ENCODE measurements at regions not wholly inside any gene's neighbourhood (a gene's known extent, or its start where the extent isn't known, plus 50 kb on each side); places are given as distances from the start of the nearest gene placed in this dataset.

DNA sequence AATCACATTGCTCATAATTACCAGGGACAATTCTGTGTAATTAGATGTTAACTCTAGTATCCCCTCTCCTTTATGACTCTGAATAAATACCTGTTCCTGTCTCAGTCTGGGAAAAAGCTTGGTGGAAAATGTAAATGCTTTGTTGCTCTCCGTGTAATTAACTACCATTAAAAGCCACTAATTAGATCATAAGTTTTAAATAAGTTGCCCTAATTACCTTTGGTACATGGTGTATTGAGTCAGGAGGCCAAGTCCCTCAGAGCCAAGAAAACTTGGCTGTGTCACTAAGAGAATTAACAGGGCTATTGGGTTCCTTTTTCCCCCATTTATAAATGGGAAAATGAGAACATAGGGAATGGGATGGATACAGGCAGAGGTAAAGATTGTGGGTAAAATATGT is 617.6 kb downstream of the TLR4 start:
- no peak for DNase-seq

DNA sequence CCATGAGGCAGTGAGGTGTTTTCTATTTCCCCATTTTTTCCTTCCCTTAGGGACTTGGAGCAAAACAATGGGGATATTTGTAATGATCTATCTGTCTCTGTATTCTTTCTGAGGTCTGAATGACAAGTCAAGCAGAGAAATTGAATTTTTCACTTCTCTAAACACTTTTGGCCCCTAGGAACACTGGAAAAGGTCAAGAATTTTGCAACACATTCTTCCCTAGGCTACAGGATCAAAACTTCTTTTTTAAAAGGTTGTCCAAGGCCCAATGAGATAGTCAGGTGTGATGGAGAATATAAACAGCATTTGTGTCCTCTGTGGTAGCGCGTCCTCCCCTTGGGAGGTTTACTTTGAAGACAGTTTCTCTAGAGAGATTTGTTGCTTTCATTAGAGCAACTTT is 620.5 kb downstream of the TLR4 start:
- no peak for DNase-seq

DNA sequence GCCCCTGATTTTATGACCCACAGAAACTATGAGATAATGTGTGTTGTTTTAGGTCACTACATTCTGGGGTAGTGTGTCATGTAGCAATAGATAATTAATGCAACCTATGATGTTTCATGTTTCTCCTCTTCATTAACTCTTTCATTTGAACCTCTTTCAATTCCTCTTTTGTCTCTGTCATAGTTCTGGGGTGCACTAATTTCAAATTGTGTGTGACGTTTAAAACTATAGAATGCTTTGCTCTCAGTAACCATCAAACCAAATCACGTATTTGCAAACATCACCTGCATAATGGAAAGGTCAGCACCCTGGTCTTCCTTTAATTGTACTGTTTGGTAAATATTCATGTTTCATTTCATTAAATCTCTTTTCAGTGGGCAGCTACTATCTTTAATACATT is 621.6 kb downstream of the TLR4 start:
- DNase-seq = no peak

DNA sequence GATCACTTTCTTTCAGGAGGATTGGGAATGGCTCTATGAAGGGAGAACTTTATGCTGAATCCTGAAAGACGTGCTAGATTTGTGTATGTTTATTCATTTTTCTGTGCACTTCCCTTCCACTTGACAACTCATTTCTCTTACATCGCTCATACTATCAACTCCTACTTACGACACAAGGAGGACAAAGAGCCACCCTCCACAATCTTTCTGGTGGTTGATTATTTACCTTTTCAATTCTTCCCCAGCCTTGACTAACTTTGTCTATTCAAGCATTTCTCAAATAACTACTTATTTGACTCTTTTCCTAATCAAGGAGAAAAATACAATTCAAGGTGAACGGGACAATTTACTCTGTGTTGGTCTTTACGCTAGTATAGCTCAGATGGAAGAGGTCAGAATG is 622.1 kb downstream of the TLR4 start:
- no peak for DNase-seq

DNA sequence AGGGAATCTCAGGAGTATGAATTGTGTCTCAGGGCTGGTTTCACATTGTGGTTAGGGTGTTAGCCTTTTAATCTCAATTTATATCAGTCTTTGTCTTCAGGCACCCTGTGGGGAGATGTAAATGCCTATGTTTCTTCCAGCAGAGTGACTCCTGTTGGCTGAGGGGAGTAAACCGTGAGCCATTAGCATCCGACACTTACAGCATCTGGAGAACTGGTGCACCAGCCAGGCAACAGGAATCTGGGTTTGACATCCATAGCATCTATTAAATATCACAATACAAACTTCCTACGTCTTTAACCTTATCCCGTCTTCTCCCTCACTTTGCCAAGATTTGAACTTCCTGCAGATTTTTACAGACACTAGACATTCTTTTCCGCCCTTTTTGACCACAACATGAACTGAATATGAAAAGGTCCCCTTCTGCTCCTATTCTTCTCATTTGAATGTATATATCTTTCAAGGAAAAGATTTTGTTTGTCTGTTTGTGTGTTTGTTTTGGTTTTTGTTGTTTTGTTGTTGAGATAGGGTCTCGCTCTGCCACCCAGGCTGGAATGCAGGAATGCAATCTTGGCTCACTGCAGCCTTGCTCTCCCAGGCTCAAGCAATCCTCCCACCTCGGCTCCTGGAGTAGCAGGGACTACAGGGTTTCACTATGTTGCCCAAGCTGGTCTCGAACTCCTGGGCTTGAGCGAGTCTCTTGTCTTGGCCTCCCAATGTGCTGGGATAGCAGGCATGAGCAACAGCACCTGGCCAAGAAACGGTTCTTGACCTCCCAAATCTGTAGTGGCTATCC is 626.2 kb downstream of the TLR4 start:
- DNase-seq = no peak

DNA sequence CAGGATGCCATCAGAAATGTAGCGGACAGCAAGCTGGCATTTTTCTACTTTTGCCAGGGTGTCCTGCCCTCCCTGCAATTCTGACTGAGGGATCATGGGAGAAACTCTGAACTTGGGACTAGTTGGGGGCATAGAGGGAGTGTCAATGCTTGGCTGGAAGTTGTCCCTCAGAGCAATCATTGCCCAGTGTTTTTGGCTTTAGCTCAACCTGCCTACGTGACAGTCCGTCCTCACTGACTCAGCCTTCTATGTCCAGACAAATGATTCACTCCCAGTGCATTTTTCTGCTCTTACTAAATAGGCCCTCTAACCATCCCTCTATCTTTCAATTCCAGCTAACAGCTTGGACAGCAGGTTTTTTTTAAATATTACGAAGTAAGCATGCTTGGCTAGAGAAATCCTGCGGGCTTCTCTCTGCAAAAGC is 627.4 kb downstream of the TLR4 start:
- no peak for DNase-seq

DNA sequence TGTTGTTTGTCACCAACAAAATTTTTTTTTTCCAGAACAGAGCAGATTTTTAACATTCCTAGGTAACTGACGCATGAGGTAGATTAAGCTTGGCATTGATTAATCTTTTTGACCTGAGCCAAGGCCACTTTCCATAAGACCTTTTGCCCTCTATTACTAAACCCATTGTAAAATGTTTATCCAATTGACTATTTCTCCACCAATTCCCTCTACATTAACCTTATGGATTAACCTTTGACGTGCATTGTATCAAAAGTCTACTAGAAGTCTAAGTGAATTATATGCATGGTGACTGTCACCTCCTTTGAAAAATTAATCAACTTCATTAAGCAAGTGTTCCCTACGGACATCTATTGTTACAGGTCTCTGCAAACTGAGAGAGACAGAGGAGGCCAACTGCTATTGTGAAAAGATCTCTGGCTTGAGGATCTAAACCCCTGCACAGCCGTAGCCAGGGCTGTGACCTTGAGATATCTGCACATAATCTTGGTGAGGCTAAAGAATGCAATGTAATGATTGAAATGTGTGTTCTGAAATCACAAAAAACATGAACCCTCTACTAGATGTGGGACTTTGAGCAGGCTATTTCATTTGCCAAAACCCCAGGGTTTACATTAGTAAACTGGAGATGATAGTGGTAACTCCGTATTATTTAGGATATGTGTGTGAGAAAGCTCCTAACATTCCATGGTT is 632.2 kb downstream of the TLR4 start:
- DNase-seq = no peak

DNA sequence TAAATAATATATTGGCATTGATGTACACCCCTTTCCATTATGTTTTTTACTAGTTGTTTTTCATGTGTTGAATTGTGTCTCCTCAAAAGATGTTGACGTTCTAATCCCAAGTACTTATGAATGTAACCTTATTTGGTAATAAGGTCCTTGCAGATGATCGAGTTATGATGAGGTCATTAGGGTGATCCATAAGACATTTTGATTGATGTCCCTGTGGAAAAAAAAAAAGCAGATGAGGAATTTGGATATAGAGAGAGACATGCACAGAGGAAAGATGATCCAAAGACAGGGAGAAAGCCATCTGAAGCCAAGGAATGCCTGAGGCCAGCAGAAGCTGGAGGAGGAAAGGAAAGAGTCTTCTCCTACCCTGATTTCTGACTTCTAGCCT is 632.7 kb downstream of the TLR4 start:
- DNase-seq = no peak

DNA sequence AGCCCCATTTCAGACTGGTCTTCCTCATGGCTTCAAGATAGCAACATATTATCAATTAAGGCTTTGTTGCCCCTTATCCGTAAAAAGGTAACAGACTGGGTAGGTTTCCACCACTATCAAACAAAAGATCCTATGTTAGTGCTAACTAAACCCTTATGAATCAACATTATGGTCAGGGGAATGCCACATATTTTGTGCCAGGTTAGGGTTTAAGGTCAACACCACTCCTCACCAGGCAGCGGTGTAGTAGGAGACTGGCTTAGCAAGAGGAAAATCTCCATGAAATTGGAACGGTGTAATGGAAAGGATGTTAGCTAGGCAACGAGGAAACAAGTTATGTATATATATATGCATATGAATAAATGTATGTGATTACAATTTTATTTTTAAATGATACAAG is 655.8 kb downstream of the TLR4 start:
- DNase-seq = no peak

DNA sequence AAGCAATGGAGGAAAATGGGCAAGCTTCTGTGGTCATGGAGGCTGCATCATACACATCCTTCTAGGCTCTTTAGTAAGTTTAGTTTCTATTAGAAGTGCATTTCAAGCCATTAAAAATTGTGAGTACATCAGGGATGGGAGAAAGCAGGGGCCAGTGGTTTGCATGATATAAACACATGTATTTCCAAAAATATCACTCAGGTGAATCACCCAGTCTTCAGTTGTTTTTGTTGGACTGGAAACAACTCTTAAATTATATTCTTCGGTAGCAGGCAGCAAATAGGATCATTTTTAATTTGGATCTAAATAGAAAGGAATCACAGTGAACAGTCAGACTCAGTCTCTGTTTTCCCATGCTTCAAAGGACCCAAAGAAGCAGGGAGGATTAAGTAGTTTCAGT is 657.9 kb downstream of the TLR4 start:
- no peak for DNase-seq

DNA sequence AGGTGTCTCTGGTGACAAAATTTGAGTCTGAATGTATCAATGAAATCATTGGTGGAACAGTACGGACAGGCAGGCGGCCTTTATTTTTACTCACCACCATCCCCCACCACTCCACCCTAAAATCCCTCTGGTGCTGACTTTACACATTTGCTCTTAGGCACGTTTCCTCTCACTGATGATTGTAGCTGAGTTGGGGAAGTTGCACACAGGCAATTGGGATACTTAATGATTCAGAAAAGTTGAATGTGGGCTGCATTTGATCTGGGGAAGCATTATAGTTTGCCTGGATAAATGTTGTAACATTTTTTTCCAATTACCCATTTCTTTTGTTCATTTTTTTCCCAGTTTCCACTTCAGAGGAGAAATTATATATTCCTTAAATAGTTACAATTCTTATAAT is 658.4 kb downstream of the TLR4 start:
- DNase-seq = no peak

DNA sequence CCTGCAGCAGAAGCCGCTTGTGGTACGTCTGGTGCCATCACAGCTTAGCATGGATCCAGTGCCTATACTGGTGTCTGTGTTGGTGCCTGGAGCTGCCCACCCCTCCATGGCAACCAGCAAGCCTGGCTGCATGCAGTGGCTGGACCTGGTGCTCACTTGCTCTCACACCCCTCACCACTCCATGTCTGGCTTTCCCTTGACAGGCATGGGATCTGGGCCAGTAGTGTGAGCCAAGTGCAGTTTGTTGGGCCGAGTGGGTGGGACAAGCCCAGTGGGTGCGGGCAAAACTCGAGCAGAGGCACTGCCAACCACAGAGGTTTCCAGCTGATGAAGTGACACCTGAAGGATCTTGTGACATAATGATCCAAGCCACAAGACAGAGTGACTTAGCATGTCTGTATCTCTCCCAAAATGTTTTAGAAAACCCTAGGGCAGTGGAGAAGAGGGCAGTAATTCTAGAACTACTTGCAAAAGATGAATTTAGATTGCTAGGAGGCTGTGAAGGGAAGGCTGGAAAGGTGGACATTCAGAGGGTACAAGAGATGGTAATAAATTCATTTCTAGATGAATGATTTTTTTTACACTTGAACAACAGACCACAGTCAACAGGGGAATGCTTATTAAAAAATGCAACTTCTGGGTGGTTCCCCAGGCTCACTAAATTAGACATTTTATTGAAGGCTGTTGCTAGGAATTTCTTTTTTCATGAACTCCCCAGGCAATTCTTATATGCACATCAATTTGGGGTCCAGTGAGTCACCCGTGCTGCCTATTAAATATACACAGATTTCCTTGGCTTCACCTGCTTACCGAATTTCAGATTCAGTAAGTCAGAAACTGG is 660.3 kb downstream of the TLR4 start:
- no peak for DNase-seq

DNA sequence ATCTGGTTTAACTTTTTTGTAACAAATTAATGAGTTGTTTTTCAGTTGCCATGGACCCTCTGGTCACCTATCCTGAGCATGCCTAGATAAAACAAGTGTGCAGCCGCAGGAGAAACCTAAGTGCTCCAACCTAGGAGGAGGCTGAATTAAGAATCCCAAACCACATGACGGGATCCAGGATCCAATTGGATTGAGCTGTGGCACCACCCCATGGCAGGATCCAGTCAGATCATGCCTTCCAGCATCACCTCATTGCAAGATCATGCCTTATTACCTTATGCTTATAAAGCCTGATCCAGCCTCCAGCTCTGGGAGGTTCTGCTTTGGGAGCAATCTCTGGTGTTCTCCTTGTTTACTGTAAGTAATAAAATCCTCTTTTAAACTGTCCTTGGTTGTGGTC is 662.0 kb downstream of the TLR4 start:
- no peak for DNase-seq

DNA sequence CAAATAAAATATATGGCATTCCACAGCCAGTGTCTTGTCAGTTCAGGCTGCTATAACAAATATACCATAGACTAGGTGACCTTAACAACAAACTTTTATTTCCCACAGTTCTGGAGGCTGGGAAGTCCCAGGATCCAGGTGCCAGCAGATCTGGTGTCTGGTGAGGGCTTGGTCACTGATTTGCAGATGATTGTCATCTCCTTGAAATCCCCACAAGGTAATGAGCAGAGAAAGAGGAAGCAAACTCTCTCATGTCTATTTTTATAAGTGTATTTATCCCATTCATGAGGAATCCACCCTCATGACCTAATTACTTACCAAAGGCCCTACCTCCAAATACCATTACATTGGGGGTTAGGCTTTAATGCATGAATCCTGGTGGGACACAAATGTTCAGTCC is 663.2 kb downstream of the TLR4 start:
- no peak for DNase-seq

DNA sequence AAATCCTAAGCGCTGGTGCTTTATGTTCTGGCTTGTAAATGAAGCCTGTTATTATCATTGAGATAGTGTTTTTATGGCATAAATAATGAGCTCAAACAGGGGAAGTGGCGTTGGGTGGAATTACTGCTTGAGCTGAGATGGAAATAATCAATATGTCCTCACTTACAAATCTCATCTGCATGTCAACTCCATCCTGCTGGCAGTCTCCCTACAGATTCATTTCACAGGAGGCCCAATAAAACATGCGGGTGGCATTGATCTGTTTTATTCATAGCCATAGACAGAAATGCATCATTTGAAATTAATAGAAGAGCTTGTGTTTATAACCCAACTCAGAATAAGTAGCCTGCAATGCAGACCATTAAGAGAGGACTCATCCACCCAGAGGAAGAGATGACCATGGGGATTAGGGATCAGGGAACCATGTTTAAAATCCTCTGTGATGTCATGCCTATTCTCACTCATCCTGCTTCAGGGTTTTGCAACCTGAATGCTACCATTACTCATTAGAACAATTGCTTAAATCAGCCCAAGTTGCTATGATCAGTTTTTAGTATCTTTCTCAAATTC is 680.4 kb downstream of the TLR4 start:
- no peak for DNase-seq

DNA sequence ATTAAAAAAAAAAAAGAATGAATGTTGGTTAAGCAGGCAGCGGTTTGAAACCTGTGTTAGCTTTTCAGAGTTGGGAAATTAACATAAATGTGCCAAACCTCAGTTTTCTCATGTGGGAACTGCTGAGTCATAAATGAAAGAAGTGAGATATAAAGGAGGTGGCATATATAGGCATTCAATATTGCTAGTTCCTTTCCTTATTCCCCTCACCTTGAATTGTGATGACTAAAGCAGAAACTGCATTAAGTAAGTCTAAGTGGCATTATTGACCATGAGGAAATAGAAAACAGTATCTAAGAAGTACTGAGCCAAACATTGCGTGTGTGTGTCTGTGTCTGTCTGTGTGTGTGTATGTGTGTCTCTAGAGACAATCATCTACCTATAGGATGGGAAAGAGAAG is 691.2 kb downstream of the TLR4 start:
- DNase-seq = no peak

DNA sequence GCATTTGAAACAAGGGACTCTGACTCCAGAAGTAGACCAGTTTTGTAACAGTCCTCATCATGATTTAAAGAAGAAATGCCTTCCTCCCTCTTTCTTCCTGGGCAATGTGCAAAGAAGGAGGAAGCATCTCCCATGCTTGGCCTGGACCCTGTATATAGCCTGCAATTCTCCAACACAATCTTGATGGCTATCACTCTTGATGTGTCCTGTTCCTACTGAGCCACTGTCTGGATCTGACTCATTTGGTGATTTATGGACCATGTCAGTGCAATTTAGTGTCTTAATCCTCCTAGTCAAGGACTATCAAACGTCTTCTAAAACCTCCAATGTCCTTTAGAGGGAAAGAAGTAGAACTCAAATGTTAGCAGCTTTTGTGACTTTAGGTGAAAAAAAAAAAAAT is 697.3 kb downstream of the TLR4 start:
- DNase-seq = no peak

DNA sequence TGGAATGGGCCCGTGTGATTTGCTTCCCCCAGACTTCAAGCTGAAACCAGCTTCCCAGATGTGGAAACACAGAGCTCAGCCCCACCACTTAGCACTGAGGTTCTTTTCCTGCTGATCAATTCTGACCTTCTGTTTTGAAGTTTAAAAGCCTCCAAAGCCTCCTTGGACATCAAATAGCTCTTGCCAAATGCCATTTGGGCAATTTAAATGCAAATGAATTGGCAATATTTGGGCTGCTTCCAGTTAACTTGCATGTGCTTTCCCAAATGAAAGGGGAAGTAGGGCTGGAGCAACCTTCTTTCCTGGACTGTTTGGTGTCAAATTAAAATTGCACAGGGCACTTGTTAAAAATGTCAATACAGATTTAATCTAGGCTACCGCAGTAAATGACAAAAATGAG is 710.5 kb downstream of the TLR4 start:
- DNase-seq = no peak

DNA sequence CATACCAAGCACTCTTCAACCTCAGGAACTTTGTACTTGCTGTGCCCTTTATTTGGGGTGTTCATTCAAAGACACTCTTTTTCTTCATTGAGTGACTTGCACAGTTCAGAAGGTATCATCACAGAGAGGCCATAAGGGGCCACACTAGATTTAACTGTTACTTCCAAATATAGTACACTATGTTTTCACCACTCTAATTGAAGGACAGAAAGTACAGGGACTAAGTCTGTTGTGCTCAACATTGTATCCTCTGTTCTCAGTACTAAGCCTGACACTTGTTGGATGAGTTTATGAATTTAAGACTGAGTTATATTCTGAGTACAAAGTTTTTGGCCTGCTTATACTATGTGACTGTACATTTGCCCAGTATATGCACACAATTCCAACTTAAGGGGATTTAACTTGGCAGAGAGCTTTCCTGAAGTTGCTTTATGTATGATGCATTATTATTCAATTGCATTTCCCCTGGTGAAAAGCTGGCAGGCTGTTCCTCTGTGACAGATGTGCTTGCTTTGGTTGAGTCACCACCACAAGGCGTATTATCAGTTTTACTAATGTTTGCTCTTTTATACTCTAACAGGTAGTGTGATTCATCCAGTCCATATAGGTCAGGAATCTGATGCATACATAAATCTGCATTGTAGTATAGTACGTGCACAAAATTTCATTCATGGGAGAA is 714.8 kb downstream of the TLR4 start:
- no peak for DNase-seq

DNA sequence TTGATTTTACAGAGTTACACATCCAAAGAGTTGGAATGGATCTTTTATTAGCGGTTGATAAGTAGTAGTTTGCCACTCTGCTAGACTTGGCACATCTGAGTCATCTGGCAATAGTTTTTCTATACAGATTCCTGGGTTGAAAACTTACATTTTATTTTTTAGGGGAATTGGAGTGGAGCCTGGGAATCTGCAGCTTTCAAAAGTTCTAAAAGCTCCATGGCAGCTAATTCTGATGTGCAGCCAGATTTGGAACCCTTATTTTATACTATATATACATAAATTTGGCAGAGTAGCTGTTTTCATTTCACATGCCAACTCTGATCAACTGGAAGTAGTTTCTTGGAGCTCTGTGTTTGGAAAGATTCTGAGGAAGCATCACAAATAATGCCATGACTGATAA is 715.5 kb downstream of the TLR4 start:
- DNase-seq = no peak

DNA sequence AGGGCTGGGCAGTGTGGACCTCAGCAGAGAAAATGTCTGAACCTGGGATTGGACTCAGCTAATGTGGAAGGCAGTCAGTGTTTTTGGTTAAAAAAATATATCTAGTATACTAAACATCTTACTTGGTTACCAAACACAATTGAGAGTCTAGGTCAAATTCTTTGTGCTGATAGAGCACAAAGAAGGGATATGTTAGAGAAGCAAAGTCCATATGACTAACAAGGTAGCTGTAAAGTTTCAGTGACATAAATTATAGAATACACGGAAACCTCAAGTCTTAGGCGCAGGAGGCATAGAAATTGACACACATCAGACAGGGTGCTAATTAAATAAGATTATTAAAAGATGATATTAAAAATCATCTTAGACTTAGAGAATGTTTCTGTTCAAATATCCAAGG is 718.3 kb downstream of the TLR4 start:
- no peak for DNase-seq

DNA sequence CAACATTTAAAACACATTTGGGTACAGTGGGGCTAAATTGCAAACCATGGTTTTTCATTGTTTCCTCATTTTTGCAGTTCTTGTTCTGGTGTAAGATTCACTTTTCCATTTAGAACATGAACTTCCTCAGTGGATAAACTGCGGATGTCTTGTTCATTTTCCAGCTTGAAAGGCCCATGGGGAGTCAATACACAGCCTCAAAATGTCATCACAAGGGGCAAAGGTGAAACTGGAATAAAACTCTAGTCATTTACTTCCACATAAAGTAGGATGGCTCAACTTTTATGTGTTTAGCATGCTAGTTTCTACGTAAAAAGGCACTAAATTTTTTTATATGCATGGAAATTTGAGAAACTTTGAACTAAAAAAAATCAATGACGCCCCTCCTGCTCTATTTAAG is 718.8 kb downstream of the TLR4 start:
- no peak for DNase-seq

DNA sequence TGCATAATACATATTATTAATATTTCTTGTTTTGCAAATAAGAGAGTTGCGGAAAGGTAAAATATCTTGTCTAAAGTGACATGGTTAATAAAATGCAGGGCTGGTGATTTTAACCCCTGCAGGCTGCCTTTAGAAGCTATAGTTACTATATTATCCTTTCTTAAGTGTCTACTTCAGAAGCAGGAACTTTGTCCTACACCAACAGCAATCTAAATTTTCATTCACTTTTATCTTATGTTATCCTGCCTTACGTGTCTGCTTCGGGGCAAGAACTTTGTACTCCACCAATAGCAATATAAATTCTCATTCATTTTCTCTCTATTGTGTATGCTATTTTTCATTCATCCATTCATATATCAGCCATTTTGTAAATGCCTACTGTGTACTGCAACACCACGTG is 719.5 kb downstream of the TLR4 start:
- DNase-seq = no peak
